ENCODE measurements at regions not wholly inside any gene's neighbourhood (a gene's known extent, or its start where the extent isn't known, plus 50 kb on each side); places are given as distances from the start of the nearest gene placed in this dataset.

- ATAC-seq (no peak), DNase-seq (no peak)
- TF ChIP-seq, protein P1, sequence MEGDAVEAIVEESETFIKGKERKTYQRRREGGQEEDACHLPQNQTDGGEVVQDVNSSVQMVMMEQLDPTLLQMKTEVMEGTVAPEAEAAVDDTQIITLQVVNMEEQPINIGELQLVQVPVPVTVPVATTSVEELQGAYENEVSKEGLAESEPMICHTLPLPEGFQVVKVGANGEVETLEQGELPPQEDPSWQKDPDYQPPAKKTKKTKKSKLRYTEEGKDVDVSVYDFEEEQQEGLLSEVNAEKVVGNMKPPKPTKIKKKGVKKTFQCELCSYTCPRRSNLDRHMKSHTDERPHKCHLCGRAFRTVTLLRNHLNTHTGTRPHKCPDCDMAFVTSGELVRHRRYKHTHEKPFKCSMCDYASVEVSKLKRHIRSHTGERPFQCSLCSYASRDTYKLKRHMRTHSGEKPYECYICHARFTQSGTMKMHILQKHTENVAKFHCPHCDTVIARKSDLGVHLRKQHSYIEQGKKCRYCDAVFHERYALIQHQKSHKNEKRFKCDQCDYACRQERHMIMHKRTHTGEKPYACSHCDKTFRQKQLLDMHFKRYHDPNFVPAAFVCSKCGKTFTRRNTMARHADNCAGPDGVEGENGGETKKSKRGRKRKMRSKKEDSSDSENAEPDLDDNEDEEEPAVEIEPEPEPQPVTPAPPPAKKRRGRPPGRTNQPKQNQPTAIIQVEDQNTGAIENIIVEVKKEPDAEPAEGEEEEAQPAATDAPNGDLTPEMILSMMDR (IDR thresholded peaks at IDR 0.05): no peak
- H3K9me3 ChIP-seq: no peaks in the 10 kb centered on the region
- H3K36me3 ChIP-seq (ENCODE audit: insufficient read depth in 1 of 2, low read depth in 1 of 2): no peaks in the 10 kb centered on the region
- 33 to 47% (median 43%) methylated on average over 5 of the region's 5 CpGs for WGBS, 3 donors
- no peaks in the 10 kb centered on the region for H3K4me1 ChIP-seq
- H3K27me3 ChIP-seq (ENCODE audit: insufficient read depth in 3 of 3, low read length in 2 of 3): no peaks in the 10 kb centered on the region
- no peak overlapping the region for H3K27ac ChIP-seq
- no peak overlapping the region for H3K4me3 ChIP-seq
- intact Hi-C loops (cut with DNase I): no loop called here
Observed at GRCh38 chr10:123379156-123379555, 225.0 kb downstream of the BUB3 start.

DNA sequence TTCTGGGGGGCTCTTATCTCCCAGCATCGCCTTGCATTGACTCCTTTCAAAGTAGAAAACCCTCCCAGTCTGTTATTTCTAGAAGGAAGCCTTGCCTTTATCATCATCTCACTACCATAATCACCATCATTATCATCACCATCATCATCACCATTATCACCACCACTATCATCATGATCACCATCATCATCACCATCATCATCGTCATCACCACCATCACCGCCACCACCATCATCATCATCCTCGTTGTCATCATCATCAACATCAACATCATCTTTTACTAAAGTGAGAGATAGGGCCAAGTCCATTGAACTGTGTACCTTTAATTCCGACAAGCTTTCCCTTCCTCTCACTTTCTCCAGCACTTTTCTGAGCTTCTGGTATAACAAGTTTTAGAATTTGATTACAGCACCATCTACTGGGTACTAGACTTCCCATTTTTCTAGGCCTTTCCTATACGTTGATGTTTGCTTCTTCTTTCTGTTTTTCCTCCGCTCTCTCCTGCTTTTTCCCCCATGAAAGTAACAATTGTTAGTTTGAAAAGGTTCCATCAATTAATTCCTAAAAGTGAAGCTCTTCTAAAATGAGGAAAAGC, 226.4 kb downstream of the BUB3 start:
- no peak for DNase-seq
- Histone ChIP-seq H3K27me3 (ENCODE audit: insufficient read depth in 3 of 3, low read length in 2 of 3) (no peaks in the 10 kb centered on the region), H3K4me1 (no peaks in the 10 kb centered on the region), H3K4me3 (no peak overlapping the region), H3K27ac (no peak overlapping the region), H3K9me3 (no peaks in the 10 kb centered on the region), H3K36me3 (ENCODE audit: insufficient read depth in 1 of 2, low read depth in 1 of 2) (no peaks in the 10 kb centered on the region)
- intact Hi-C loops (cut with DNase I): no loop called here
- no peak for ATAC-seq
- TF ChIP-seq, protein P1 (IDR thresholded peaks at IDR 0.05): no peak
- WGBS, 3 donors: 73 to 78% (median 74%) methylated on average over 7 of the region's 7 CpGs

GRCh38 chr10:123381224-123381623, 227.0 kb downstream of the BUB3 start:
- Histone ChIP-seq H3K9me3 (no peaks in the 10 kb centered on the region), H3K27me3 (ENCODE audit: insufficient read depth in 3 of 3, low read length in 2 of 3) (no peaks in the 10 kb centered on the region), H3K4me3 (no peak overlapping the region), H3K36me3 (ENCODE audit: insufficient read depth in 1 of 2, low read depth in 1 of 2) (no peaks in the 10 kb centered on the region), H3K27ac (no peak overlapping the region), H3K4me1 (no peaks in the 10 kb centered on the region)
- WGBS, 3 donors: 55 to 59% (median 59%) methylated on average over 5 of the region's 5 CpGs
- no peak for ATAC-seq
- intact Hi-C loops (cut with DNase I): no loop called here
- no peak for DNase-seq
- TF ChIP-seq, protein P1 (IDR thresholded peaks at IDR 0.05): no peak

GRCh38 chr10:123382491-123382890, 228.3 kb downstream of the BUB3 start:
- intact Hi-C loops (cut with DNase I): no loop called here
- ATAC-seq (no peak), DNase-seq (no peak)
- H3K4me3 ChIP-seq: no peak overlapping the region
- H3K27me3 ChIP-seq (ENCODE audit: insufficient read depth in 3 of 3, low read length in 2 of 3): no peaks in the 10 kb centered on the region
- WGBS, 3 donors: 72 to 75% (median 73%) methylated on average over 4 of the region's 4 CpGs
- no peak overlapping the region for H3K27ac ChIP-seq
- no peaks in the 10 kb centered on the region for H3K9me3 ChIP-seq
- no peaks in the 10 kb centered on the region for H3K36me3 ChIP-seq (ENCODE audit: insufficient read depth in 1 of 2, low read depth in 1 of 2)
- TF ChIP-seq, protein P1 (IDR thresholded peaks at IDR 0.05): no peak
- H3K4me1 ChIP-seq: no peaks in the 10 kb centered on the region

- Histone ChIP-seq H3K4me1 (no peaks in the 10 kb centered on the region), H3K27ac (no peak overlapping the region), H3K36me3 (ENCODE audit: insufficient read depth in 1 of 2, low read depth in 1 of 2) (no peaks in the 10 kb centered on the region), H3K9me3 (no peaks in the 10 kb centered on the region), H3K4me3 (no peak overlapping the region), H3K27me3 (ENCODE audit: insufficient read depth in 3 of 3, low read length in 2 of 3) (no peaks in the 10 kb centered on the region)
- ATAC-seq (no peak), DNase-seq (no peak)
- WGBS, 3 donors: 82 to 91% (median 86%) methylated on average over 2 of the region's 2 CpGs
- intact Hi-C loops (cut with DNase I): no loop called here
- TF ChIP-seq, protein P1 (IDR thresholded peaks at IDR 0.05): no peak
Observed at GRCh38 chr10:123385508-123386080, 231.4 kb downstream of the BUB3 start.
